Endodermal cell (in vitro differentiated cells): ENCODE measurements at regions not wholly inside any gene's neighbourhood (a gene's known extent, or its start where the extent isn't known, plus 50 kb on each side); places are given as distances from the start of the nearest gene placed in this dataset.

Source experiments
- DNase-seq: peaks from one replicate; pipeline ENCODE4 v3.0.0-alpha.2; 2017
- H3K27ac ChIP-seq: 2 replicates; pipeline ENCODE4 v1.5.1; 2013; ENCODE audit warnings: mild to moderate bottlenecking, low read depth, low read length, moderate library complexity
- H3K27me3 ChIP-seq: 2 replicates; pipeline ENCODE4 v1.6.1; 2013; ENCODE audit warnings: mild to moderate bottlenecking, low read length, moderate library complexity; ENCODE audit not compliant: insufficient read depth, control insufficient read depth, poor library complexity, severe bottlenecking
- H3K36me3 ChIP-seq: 2 replicates; pipeline ENCODE4 v1.7.0; 2013; ENCODE audit warnings: mild to moderate bottlenecking, low read length, moderate library complexity; ENCODE audit not compliant: control insufficient read depth, insufficient read depth
- H3K4me1 ChIP-seq: one replicate; pipeline ENCODE4 v1.7.0; 2013; ENCODE audit warnings: low read length; ENCODE audit not compliant: control insufficient read depth, insufficient read depth
- H3K4me3 ChIP-seq: 2 replicates; pipeline ENCODE4 v1.5.1; 2013; ENCODE audit warnings: mild to moderate bottlenecking, low read length, moderate library complexity
- H3K9ac ChIP-seq: 2 replicates; pipeline ENCODE4 v1.6.1; 2013; ENCODE audit warnings: mild to moderate bottlenecking, low read length, moderate library complexity; ENCODE audit not compliant: poor library complexity, severe bottlenecking; ENCODE audit errors: extremely low read depth
- H3K9me3 ChIP-seq: 2 replicates; pipeline ENCODE4 v1.6.1; 2013; ENCODE audit warnings: mild to moderate bottlenecking, low read length, moderate library complexity; ENCODE audit not compliant: control insufficient read depth
- H3K27ac Mint-ChIP-seq: 2 replicates; pipeline ENCODE4 v1.8.0; 2020; ENCODE audit warnings: mixed read lengths
- H3K27me3 Mint-ChIP-seq: 2 replicates; pipeline ENCODE4 v1.8.0; 2021; ENCODE audit warnings: mild to moderate bottlenecking, mixed read lengths; ENCODE audit not compliant: insufficient read depth
- H3K36me3 Mint-ChIP-seq: 2 replicates; pipeline ENCODE4 v1.8.0; 2020; ENCODE audit warnings: low read depth, mixed read lengths
- H3K4me1 Mint-ChIP-seq: 2 replicates; pipeline ENCODE4 v1.8.0; 2020; ENCODE audit warnings: mixed read lengths
- H3K4me3 Mint-ChIP-seq: 2 replicates; pipeline ENCODE4 v1.8.0; 2020; ENCODE audit warnings: mild to moderate bottlenecking, moderate library complexity, mixed read lengths
- H3K9me3 Mint-ChIP-seq: 2 replicates; pipeline ENCODE4 v1.8.0; 2020; ENCODE audit warnings: mild to moderate bottlenecking, mixed read lengths
- CTCF ChIP-seq: fragments of 200-600 bp; sonication (generic); conservative IDR thresholded peaks from 2 replicates; pipeline ENCODE4 v1.5.0; 2021; ENCODE audit warnings: antibody characterized with exemption, mild to moderate bottlenecking
- WGBS, 2 experiments: methylation state at CpG; one replicate each; pipeline versions ENCODE4 v1.1.5 to v1.1.7; 2013; ENCODE audit warnings: missing lambda C conversion rate in 2 of 2, mixed read lengths in 1 of 2; ENCODE audit not compliant: insufficient coverage in 1 of 2, insufficient read length in 1 of 2; 5-methylcytosine and 5-hydroxymethylcytosine counted together

- no peak overlapping the region for H3K4me3 ChIP-seq
- no peaks in the 10 kb centered on the region for H3K4me1 ChIP-seq
- peaks cover 38% of the 10 kb centered on the region for H3K36me3 Mint-ChIP-seq
- no peak overlapping the region for H3K4me3 Mint-ChIP-seq
- H3K27me3 Mint-ChIP-seq: no peaks in the 10 kb centered on the region
- H3K9me3 Mint-ChIP-seq: no peaks in the 10 kb centered on the region
- peaks cover 39% of the 10 kb centered on the region for H3K36me3 ChIP-seq
- TF ChIP-seq CTCF: no peak
- H3K27ac Mint-ChIP-seq: no peak overlapping the region
- WGBS, 2 experiments: 89 to 100% methylated on average over 1 to 2 of the region's 2 CpGs
- H3K9me3 ChIP-seq: no peaks in the 10 kb centered on the region
- H3K9ac ChIP-seq: no peak overlapping the region
- H3K27ac ChIP-seq: no peak overlapping the region
- H3K27me3 ChIP-seq: no peaks in the 10 kb centered on the region
- no peak for DNase-seq
- H3K4me1 Mint-ChIP-seq: peaks cover 5% of the 10 kb centered on the region
These were observed 244.9 kb upstream of the RGS6 start for GRCh38 chr14:71687166-71687831.

- no peak overlapping the region for H3K4me3 ChIP-seq
- DNase-seq: no peak
- H3K27ac ChIP-seq: no peak overlapping the region
- WGBS, 2 experiments: 94 to 100% methylated on average over 4 of the region's 4 CpGs
- no peaks in the 10 kb centered on the region for H3K4me1 ChIP-seq
- Mint-ChIP-seq H3K36me3 (peaks cover 40% of the 10 kb centered on the region), H3K27ac (no peak overlapping the region), H3K4me1 (peaks cover 3% of the 10 kb centered on the region), H3K27me3 (no peaks in the 10 kb centered on the region), H3K4me3 (no peak overlapping the region), H3K9me3 (no peaks in the 10 kb centered on the region)
- H3K9ac ChIP-seq: no peak overlapping the region
- TF ChIP-seq CTCF: no peak
- H3K27me3 ChIP-seq: no peaks in the 10 kb centered on the region
- no peaks in the 10 kb centered on the region for H3K9me3 ChIP-seq
- H3K36me3 ChIP-seq: peaks cover 44% of the 10 kb centered on the region
These were observed 243.7 kb upstream of the RGS6 start for GRCh38 chr14:71688576-71688975.

- H3K27ac ChIP-seq: no peak overlapping the region
- H3K36me3 Mint-ChIP-seq: peaks cover 27% of the 10 kb centered on the region
- 99 to 100% methylated on average over 2 of the region's 2 CpGs for WGBS, 2 experiments
These were observed 241.8 kb upstream of the RGS6 start for GRCh38 chr14:71690478-71690877.

More at GRCh38 chr14:71690478-71690877, 241.8 kb upstream of the RGS6 start:
- Histone ChIP-seq H3K27me3 (no peaks in the 10 kb centered on the region), H3K4me3 (no peak overlapping the region), H3K9me3 (no peaks in the 10 kb centered on the region), H3K36me3 (peaks cover 46% of the 10 kb centered on the region), H3K9ac (no peak overlapping the region), H3K4me1 (no peaks in the 10 kb centered on the region)
- Mint-ChIP-seq H3K4me1 (no peaks in the 10 kb centered on the region), H3K27ac (no peak overlapping the region), H3K9me3 (no peaks in the 10 kb centered on the region), H3K27me3 (no peaks in the 10 kb centered on the region), H3K4me3 (no peak overlapping the region)
- TF ChIP-seq CTCF: no peak
- DNase-seq: no peak
